HG02970 (cell line): ENCODE measurements at regions not wholly inside any gene's neighbourhood (a gene's known extent, or its start where the extent isn't known, plus 50 kb on each side); places are given as distances from the start of the nearest gene placed in this dataset.

Source experiments
- ATAC-seq: cut with Tn5 transposase; IDR thresholded peaks from one replicate; pipeline ENCODE4 v1.9.1; 2021; ENCODE audit warnings: mild to moderate bottlenecking, moderate library complexity, moderate number of reproducible peaks; ENCODE audit not compliant: unreplicated experiment, low FRiP score

DNA sequence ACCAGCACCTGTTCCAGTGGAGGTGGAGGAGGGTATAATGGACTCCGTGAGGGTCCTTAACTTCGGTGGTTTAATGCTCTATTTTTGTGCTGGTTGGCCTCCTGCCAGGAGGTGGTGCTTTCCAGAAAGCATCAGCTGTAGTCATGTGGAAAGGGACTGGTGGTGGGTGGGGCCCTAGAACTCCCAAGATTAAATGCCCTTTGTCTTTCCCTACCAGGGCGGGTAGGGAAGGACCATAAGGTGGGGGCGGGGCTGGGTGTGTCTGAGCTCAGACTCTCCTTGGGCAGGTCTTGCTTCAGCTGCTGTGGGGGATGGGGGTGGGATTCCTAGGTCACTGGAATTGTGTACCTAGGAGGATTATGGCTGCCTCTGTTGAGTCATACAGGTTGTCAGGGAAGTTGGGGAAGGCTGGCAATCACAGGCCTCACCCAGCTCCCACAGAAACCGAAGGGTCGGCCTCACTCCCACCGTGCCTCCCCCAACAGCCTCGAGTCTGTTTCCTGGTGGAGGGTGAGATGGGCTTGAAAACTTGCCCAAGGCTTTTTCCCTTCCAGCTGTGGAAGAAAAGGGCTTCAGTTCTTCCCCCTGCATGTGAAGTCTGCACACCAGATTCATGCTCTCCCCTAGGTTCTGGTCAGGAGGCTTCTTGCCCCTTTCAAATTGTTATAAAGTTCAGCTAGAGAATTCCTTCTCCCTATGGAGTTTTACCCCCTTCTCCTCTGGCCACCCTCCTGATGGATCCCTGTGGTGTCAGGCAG, 60.3 kb upstream of the CLDN10 start:
- no peak for ATAC-seq

DNA sequence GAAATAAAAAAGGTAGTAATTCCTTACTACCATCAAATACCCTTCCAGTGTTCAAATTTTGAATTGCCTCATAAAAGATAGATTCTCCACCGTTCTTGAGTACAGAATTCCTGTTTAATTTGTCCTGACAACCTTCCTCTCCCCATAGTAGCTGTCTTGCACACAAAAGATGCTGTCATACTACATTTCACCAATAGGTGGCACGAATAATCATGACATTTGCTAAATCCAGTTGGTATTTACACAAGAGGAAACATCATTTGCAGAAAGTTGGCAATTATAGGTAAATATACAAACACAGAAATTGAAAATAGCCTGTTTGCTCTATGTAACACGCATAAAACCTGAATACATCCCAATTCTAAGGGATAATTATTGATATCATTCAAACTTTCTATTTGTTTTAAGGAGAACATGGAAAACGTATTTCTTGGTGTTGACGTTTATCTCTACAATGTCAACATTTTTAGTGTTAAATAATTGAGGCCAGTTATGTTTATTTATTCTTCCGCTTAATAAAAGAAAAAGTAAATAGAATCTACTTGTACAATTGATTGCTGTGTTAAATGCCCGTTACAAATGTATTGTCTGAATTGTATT, 58.3 kb upstream of the CLDN10 start:
- no peak for ATAC-seq

DNA sequence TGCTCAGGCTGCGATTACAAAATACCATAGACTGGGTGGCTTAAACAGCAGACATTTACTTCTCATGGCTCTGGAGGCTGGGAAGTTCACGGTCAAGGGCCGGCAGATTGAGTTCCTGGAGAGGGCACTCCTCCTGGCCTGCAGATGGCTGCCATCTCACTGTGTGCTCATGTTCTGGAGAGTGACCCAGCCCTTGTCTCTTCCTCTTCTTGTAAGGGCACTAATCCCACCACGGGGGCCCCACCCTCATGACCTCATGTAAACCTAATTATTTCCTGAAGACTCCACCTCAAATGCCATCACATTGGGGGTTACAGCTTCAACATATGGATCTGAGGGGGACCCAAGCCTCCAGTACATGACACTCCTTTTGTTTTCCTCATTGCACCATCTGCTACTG, 56.0 kb upstream of the CLDN10 start:
- no peak for ATAC-seq

DNA sequence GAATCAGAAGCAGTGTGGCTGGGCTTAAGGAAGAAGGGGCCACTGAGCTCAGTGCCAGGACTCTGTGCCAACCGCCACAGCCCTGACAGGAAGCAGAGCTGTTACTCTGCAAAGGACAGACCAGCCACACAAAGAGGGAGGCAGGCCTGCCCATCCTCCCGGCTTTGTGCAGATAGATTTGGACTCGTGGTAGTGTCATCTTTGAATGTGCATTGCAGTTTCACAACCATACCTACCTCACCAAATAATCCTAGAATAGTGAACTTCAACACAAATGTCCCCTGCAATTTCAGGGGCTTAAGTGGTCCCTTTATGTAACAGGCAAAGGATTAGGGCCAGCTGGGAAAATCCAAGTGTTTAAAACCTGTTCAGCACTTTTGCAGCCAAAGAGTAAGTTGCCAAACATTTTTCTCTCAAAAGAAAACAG, 55.1 kb upstream of the CLDN10 start:
- ATAC-seq = no peak

DNA sequence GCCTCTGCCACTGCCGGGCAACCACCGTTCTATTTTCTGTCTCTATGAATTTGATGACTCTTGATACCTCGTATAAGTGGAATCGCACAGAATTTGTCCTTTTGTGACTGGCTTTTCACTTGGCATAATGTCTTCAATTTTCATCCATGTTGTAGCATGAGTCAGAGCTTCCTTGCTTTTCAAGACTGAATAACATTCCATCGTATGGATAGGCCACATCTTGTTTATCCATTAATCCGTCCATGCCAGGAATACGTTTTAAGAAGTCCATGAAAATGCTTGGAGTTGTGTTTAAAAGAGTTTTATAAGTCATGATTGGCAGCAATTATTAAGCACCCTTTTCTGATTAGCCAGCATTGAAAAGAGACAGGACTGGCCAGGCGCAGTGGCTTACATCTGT, 53.6 kb upstream of the CLDN10 start:
- ATAC-seq = no peak

DNA sequence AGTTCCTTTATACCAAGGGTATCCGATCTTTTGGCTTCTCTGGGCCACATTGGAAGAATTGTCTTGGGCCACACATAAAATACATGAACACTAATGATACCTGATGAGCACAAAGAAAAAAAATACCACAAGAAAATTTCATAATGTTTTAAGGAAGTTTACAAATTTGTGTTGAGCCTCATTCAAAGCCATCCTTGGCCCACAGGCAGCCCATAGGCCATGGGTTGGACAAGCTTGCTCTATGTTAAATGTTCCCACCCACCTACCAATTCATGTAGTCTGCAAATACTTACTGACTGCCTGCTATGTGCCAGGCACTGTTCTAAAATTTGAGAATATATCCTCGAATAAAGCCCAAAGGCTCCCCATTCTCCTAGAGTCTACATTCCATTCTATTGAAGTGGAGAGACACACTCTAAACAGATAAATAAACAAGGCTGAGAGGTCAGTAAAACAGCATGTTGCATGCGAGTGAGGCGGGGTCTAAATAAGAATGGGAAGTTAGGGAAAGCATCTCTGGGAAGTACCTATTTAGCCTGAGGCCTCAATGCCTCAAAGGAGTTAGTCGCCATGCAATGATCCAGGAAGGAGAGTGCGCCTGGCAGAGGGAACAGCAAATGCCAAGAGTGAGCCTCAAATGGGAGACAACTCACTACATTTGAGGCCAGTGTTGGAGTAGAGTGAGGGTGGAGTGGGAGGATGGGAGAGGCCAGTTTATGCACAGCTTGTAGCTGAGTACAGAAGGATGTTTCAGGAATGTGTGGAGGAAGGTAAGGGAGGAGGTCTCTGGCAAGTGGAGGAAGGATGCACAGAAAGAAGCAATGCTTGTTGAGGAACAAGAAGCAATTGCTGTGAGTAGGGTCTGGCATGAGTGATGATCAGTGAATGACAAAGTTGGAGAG, 52.5 kb upstream of the CLDN10 start:
- ATAC-seq = no peak

DNA sequence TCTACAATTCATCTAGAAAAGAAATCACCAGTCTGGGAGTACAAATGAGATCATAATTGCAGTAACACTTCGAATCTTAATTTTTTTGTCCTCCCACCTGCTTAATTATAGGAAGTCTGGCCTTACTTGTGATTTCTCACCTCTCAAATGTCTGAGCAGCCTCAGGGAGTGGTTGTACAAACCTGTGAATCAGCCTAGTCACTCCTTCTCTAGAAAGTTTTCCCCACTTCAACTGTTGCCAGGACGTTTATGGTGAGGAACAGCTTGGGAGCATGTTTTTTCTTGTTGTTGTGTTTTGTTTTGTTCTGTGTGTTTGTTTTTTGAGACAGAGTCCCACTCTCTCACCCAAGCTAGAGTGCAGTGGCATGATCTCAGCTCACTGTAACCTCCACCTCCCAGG, 50.3 kb upstream of the CLDN10 start:
- no peak for ATAC-seq
